HEK293T (cell line): ENCODE measurements at regions not wholly inside any gene's neighbourhood (a gene's known extent, or its start where the extent isn't known, plus 50 kb on each side); places are given as distances from the start of the nearest gene placed in this dataset.

Experiments
- NFRKB ChIP-seq: fragments of 450-650 bp; IDR thresholded peaks from 2 replicates; pipeline ENCODE4 v1.6.1; 2016; ENCODE audit warnings: mild to moderate bottlenecking, moderate library complexity
- SP1 ChIP-seq: fragments of 450-650 bp; IDR thresholded peaks from 2 replicates; pipeline ENCODE4 v1.6.1; 2017

GRCh38 chr5:68362331-68362730 is 146.8 kb downstream of the PIK3R1 start:
- TF ChIP-seq SP1 (no peak), NFRKB (no peak)
